Transverse colon (tissue), 3 donors: ENCODE measurements at regions not wholly inside any gene's neighbourhood (a gene's known extent, or its start where the extent isn't known, plus 50 kb on each side); places are given as distances from the start of the nearest gene placed in this dataset.

Source experiments
- EP300 ChIP-seq: sonication (generic); formaldehyde crosslinking; IDR thresholded peaks from one replicate; pipeline ENCODE4 v1.6.1; 2017; ENCODE audit warnings: antibody characterized with exemption, low read depth
- TF ChIP-seq, protein P1 (sequence below), 5 experiments: fragments of 200-600 bp in 3 of 5; fragments of 450-650 bp in 2 of 5; sonication (generic) in 3 of 5; IDR thresholded peaks; 1 replicate in 2 of 5; 2 replicates in 3 of 5; pipeline ENCODE4 v1.5.1; 2016 to 2017; ENCODE audit warnings: antibody characterized with exemption in 5 of 5, inconsistent platforms in 3 of 5, mild to moderate bottlenecking in 2 of 5, moderate library complexity in 1 of 5

GRCh38 chr3:166986000-166986399 lies 394.1 kb downstream of the ZBBX start:
- TF ChIP-seq, protein P1, sequence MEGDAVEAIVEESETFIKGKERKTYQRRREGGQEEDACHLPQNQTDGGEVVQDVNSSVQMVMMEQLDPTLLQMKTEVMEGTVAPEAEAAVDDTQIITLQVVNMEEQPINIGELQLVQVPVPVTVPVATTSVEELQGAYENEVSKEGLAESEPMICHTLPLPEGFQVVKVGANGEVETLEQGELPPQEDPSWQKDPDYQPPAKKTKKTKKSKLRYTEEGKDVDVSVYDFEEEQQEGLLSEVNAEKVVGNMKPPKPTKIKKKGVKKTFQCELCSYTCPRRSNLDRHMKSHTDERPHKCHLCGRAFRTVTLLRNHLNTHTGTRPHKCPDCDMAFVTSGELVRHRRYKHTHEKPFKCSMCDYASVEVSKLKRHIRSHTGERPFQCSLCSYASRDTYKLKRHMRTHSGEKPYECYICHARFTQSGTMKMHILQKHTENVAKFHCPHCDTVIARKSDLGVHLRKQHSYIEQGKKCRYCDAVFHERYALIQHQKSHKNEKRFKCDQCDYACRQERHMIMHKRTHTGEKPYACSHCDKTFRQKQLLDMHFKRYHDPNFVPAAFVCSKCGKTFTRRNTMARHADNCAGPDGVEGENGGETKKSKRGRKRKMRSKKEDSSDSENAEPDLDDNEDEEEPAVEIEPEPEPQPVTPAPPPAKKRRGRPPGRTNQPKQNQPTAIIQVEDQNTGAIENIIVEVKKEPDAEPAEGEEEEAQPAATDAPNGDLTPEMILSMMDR (IDR thresholded peaks at IDR 0.05), result no peak
- TF ChIP-seq EP300, result no peak
